ENCODE measurements at regions not wholly inside any gene's neighbourhood (a gene's known extent, or its start where the extent isn't known, plus 50 kb on each side); places are given as distances from the start of the nearest gene placed in this dataset.

DNA sequence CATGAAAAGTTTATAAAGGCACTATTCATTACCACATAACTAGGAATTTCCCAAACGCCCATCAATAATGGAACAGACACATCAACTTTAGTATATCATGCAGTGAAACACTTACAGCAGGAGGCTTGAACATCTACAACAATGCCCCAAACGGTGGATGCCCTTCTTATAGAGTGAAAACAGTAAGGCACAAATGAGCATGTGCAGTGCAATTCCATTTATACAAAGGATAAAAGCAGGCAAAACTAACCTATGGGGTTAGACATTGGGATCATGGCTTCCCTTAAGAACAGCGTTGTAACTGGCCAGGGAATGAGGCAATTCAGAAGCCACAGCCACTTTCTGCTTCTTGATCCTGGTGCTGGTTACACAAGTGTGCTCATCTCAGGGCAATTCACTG, 1363.0 kb downstream of the TBC1D22A start:
- H3K4me3 ChIP-seq (ENCODE audit: low read length, poor library complexity, severe bottlenecking), result no peak overlapping the region
- no peaks in the 10 kb centered on the region; the same call in 1 of the 2 replicates for H3K9me3 ChIP-seq (ENCODE audit: insufficient read depth, low read depth, low read length)
- no peaks in the 10 kb centered on the region for H3K27me3 ChIP-seq (ENCODE audit: insufficient read depth, low read length, poor library complexity, severe bottlenecking)
- H3K9ac ChIP-seq (ENCODE audit: low read depth, low read length, poor library complexity, severe bottlenecking), result no peak overlapping the region
- no peaks in the 10 kb centered on the region for H3K36me3 ChIP-seq (ENCODE audit: insufficient read depth, low read length)
- H3K9me2 ChIP-seq (replicated peaks; ENCODE audit: low read depth, low read length), result no peaks in the 10 kb centered on the region
- no peaks in the 10 kb centered on the region for H3K4me1 ChIP-seq (ENCODE audit: insufficient read depth, low read length, poor library complexity, severe bottlenecking)
- no peak overlapping the region for H3K4me2 ChIP-seq (ENCODE audit: low read depth, low read length, poor library complexity, severe bottlenecking)
- no peaks in the 10 kb centered on the region for H3F3A ChIP-seq (ENCODE audit: low read depth)
- H3K79me2 ChIP-seq (ENCODE audit: insufficient read depth, low read length), result no peaks in the 10 kb centered on the region
- no peak overlapping the region for H2AFZ ChIP-seq (ENCODE audit: low read length)
- TF ChIP-seq EZH2phosphoT487 (IDR thresholded peaks at IDR 0.05; ENCODE audit: borderline replicate concordance), result no peak
- TF ChIP-seq, protein P1, sequence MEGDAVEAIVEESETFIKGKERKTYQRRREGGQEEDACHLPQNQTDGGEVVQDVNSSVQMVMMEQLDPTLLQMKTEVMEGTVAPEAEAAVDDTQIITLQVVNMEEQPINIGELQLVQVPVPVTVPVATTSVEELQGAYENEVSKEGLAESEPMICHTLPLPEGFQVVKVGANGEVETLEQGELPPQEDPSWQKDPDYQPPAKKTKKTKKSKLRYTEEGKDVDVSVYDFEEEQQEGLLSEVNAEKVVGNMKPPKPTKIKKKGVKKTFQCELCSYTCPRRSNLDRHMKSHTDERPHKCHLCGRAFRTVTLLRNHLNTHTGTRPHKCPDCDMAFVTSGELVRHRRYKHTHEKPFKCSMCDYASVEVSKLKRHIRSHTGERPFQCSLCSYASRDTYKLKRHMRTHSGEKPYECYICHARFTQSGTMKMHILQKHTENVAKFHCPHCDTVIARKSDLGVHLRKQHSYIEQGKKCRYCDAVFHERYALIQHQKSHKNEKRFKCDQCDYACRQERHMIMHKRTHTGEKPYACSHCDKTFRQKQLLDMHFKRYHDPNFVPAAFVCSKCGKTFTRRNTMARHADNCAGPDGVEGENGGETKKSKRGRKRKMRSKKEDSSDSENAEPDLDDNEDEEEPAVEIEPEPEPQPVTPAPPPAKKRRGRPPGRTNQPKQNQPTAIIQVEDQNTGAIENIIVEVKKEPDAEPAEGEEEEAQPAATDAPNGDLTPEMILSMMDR (conservative IDR thresholded peaks at IDR 0.05; ENCODE audit: low read length), result no peak
- no peaks in the 10 kb centered on the region for H4K20me1 ChIP-seq (ENCODE audit: insufficient read depth, low read length, poor library complexity, severe bottlenecking)

DNA sequence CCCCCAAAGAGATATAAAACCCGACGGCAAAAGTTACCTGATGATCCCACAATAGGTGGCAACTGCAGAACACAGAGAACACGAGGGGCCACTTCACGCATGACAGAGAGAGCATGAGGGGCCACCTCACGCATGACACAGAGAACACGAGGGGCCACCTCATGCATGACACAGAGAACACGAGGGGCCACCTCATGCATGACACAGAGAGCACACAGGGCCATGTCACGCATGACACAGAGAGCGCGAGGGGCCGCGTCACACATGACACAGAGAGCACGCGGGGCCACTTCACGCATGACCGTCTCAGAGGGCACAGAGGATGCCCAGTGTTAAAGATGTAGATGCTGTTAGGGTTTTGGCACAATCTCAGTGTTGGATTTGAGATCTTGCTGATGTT, 1359.5 kb downstream of the TBC1D22A start:
- TF ChIP-seq, protein P1 (conservative IDR thresholded peaks at IDR 0.05; ENCODE audit: low read length), result no peak
- no peak for TF ChIP-seq EZH2phosphoT487 (IDR thresholded peaks at IDR 0.05; ENCODE audit: borderline replicate concordance)
- H3K4me1 ChIP-seq (ENCODE audit: insufficient read depth, low read length, poor library complexity, severe bottlenecking), result no peaks in the 10 kb centered on the region
- no peaks in the 10 kb centered on the region for H3K9me2 ChIP-seq (replicated peaks; ENCODE audit: low read depth, low read length)
- no peak overlapping the region for H2AFZ ChIP-seq (ENCODE audit: low read length)
- H3K4me3 ChIP-seq (ENCODE audit: low read length, poor library complexity, severe bottlenecking), result no peak overlapping the region
- H3K27me3 ChIP-seq (ENCODE audit: insufficient read depth, low read length, poor library complexity, severe bottlenecking), result no peaks in the 10 kb centered on the region
- no peaks in the 10 kb centered on the region for H3F3A ChIP-seq (ENCODE audit: low read depth)
- no peaks in the 10 kb centered on the region; the same call in 1 of the 2 replicates for H3K9me3 ChIP-seq (ENCODE audit: insufficient read depth, low read depth, low read length)
- H4K20me1 ChIP-seq (ENCODE audit: insufficient read depth, low read length, poor library complexity, severe bottlenecking), result no peaks in the 10 kb centered on the region
- H3K36me3 ChIP-seq (ENCODE audit: insufficient read depth, low read length), result no peaks in the 10 kb centered on the region
- H3K4me2 ChIP-seq (ENCODE audit: low read depth, low read length, poor library complexity, severe bottlenecking), result no peak overlapping the region
- no peaks in the 10 kb centered on the region for H3K79me2 ChIP-seq (ENCODE audit: insufficient read depth, low read length)
- no peak overlapping the region for H3K9ac ChIP-seq (ENCODE audit: low read depth, low read length, poor library complexity, severe bottlenecking)

DNA sequence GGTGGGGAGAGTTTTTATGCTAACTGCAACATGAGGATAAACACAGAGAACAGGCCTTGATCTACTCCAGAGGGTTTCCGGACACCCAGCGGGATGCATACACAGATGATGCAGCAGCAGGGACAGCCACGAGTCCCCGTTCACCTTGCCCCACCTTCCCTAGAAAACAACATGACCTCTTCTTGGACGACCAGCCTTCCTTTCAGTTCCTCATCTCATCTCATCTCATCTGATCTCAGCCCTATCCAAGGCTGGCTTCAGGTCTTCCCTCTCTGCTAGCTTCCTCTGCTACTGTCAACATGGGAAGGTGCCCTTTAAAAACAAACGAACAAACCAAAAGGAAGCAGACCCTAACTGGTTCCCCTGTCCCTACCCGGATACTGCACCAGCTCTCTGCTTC, 1356.2 kb downstream of the TBC1D22A start:
- Histone ChIP-seq H3F3A (ENCODE audit: low read depth) (no peaks in the 10 kb centered on the region), H3K4me3 (ENCODE audit: low read length, poor library complexity, severe bottlenecking) (no peak overlapping the region), H4K20me1 (ENCODE audit: insufficient read depth, low read length, poor library complexity, severe bottlenecking) (no peaks in the 10 kb centered on the region)

More for the DNA sequence above, 1356.2 kb downstream of the TBC1D22A start:
- TF ChIP-seq, protein P1 (conservative IDR thresholded peaks at IDR 0.05; ENCODE audit: low read length), result no peak
- TF ChIP-seq EZH2phosphoT487 (IDR thresholded peaks at IDR 0.05; ENCODE audit: borderline replicate concordance), result no peak
- H3K9me2 ChIP-seq (replicated peaks; ENCODE audit: low read depth, low read length), result no peaks in the 10 kb centered on the region
- no peaks in the 10 kb centered on the region for H3K27me3 ChIP-seq (ENCODE audit: insufficient read depth, low read length, poor library complexity, severe bottlenecking)
- H2AFZ ChIP-seq (ENCODE audit: low read length), result no peak overlapping the region
- no peak overlapping the region for H3K9ac ChIP-seq (ENCODE audit: low read depth, low read length, poor library complexity, severe bottlenecking)
- H3K36me3 ChIP-seq (ENCODE audit: insufficient read depth, low read length), result no peaks in the 10 kb centered on the region
- H3K9me3 ChIP-seq (ENCODE audit: insufficient read depth, low read depth, low read length), result no peaks in the 10 kb centered on the region; the same call in 1 of the 2 replicates
- H3K4me2 ChIP-seq (ENCODE audit: low read depth, low read length, poor library complexity, severe bottlenecking), result no peak overlapping the region
- H3K4me1 ChIP-seq (ENCODE audit: insufficient read depth, low read length, poor library complexity, severe bottlenecking), result no peaks in the 10 kb centered on the region
- H3K79me2 ChIP-seq (ENCODE audit: insufficient read depth, low read length), result no peaks in the 10 kb centered on the region
